ENCODE measurements at regions not wholly inside any gene's neighbourhood (a gene's known extent, or its start where the extent isn't known, plus 50 kb on each side); places are given as distances from the start of the nearest gene placed in this dataset.

GRCh38 chr9:81411961-81412360 lies 277.4 kb downstream of the TLE1 start:
- DNase-seq (ENCODE audit: low spot score): no peak
- ATAC-seq (ENCODE audit: low FRiP score): no peak
- TF ChIP-seq, protein P1, sequence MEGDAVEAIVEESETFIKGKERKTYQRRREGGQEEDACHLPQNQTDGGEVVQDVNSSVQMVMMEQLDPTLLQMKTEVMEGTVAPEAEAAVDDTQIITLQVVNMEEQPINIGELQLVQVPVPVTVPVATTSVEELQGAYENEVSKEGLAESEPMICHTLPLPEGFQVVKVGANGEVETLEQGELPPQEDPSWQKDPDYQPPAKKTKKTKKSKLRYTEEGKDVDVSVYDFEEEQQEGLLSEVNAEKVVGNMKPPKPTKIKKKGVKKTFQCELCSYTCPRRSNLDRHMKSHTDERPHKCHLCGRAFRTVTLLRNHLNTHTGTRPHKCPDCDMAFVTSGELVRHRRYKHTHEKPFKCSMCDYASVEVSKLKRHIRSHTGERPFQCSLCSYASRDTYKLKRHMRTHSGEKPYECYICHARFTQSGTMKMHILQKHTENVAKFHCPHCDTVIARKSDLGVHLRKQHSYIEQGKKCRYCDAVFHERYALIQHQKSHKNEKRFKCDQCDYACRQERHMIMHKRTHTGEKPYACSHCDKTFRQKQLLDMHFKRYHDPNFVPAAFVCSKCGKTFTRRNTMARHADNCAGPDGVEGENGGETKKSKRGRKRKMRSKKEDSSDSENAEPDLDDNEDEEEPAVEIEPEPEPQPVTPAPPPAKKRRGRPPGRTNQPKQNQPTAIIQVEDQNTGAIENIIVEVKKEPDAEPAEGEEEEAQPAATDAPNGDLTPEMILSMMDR (IDR thresholded peaks at IDR 0.05): no peak

GRCh38 chr9:81410201-81410600 lies 279.1 kb downstream of the TLE1 start:
- ATAC-seq (ENCODE audit: low FRiP score) (no peak), DNase-seq (ENCODE audit: low spot score) (no peak)
- TF ChIP-seq, protein P1 (IDR thresholded peaks at IDR 0.05): no peak

- DNase-seq (ENCODE audit: low spot score) (no peak), ATAC-seq (ENCODE audit: low FRiP score) (no peak)
- TF ChIP-seq, protein P1 (IDR thresholded peaks at IDR 0.05): no peak
Observed at GRCh38 chr9:81408951-81409350, 280.4 kb downstream of the TLE1 start.

DNA sequence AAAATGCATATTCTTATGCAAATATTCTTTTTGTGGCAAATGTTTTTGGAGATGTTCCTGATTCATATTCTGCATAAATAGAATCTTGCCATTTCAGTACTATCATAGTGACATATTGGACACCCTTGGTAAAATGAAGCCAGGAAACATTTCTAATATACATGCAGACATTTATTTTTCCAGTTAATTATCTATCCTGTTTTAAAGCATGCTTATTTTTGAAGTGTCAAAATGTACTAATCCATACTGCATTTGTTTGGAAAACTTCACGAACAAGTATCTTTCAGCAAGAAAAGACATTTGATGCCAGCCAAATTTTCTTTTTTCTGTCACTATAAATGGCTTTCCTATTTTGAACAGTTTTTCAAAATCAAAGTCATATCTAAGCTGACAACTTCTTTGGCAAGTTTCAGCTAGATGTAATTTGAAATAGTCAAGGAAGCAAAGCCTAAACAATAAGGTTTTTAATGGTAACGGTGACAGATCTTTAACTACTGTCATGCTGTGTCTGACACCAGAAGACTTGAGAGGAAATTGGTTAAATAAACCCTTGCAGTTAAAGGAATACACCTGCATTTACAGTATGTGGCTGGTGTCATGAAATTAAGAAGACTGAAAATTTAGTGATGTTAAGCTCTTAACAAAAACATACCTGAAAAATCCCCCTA lies 284.3 kb downstream of the TLE1 start:
- DNase-seq (ENCODE audit: low spot score) (no peak), ATAC-seq (ENCODE audit: low FRiP score) (no peak)
- TF ChIP-seq, protein P1 (IDR thresholded peaks at IDR 0.05): no peak

DNA sequence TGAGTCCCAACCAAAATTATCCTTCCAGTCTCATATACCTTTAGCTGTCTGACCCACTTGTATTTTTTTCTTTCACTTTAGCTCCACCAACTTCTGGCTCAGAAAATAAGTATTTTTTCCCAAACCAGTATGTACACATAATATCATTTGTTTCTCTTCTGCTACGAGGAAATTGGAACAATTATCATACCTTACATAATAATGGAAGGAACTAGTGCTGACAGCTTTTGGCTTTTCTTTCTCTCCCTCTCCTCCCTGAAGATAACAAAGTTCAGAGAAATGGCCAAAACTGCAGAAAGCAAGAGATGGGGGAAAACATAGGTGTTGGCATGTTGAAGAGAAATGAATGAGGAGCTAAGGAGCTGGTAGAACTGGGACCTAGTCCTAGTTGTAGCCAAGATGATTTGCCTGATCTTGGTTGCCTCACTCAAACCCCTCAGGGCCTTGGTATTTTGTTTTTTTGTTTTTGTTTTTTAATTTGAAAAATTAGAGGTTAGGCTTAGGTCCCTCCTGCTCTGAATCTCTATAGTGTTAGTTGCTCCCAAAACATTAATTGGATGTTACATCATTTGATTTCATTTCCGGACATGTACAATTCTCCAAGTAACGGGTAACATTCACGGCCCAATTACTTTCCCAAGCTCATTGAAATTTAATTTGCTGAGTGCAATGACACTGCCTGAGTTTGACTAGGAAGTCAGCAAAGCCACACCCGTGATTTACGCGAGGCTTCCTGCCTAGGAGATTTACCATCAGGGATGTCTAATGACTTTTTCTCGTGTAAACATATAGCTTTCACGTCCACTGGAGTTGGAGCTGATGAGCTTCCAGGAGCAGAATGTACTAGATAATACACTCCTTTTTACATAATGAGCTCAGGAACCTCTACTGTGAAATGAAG lies 291.6 kb downstream of the TLE1 start:
- no peak for DNase-seq (ENCODE audit: low spot score)
- TF ChIP-seq, protein P1 (IDR thresholded peaks at IDR 0.05): no peak
- no peak for ATAC-seq (ENCODE audit: low FRiP score)

- ATAC-seq (ENCODE audit: low FRiP score) (no peak), DNase-seq (ENCODE audit: low spot score) (no peak)
Observed at GRCh38 chr9:81396528-81396927, 292.8 kb downstream of the TLE1 start.

More at GRCh38 chr9:81396528-81396927, 292.8 kb downstream of the TLE1 start:
- TF ChIP-seq, protein P1 (IDR thresholded peaks at IDR 0.05): no peak
